Hepatocyte (in vitro differentiated cells): ENCODE measurements at regions not wholly inside any gene's neighbourhood (a gene's known extent, or its start where the extent isn't known, plus 50 kb on each side); places are given as distances from the start of the nearest gene placed in this dataset.

Source experiments
- DNase-seq: peaks from one replicate; pipeline ENCODE4 v3.0.0-alpha.2; 2016; ENCODE audit warnings: low spot score
- H2AFZ ChIP-seq: fragments of 200-600 bp; sonication (generic); 2 replicates; pipeline ENCODE4 v1.6.0; 2016; ENCODE audit warnings: antibody characterized with exemption, mild to moderate bottlenecking
- H3K27ac ChIP-seq: fragments of 200-600 bp; sonication (generic); 2 replicates; pipeline ENCODE4 v1.5.1; 2016; ENCODE audit warnings: mild to moderate bottlenecking
- H3K27me3 ChIP-seq: fragments of 200-600 bp; sonication (generic); 2 replicates; pipeline ENCODE4 v1.6.1; 2016
- H3K36me3 ChIP-seq: fragments of 200-600 bp; sonication (generic); replicated peaks from 2 replicates; pipeline ENCODE4 v1.5.1; 2016; ENCODE audit warnings: low read depth; ENCODE audit not compliant: insufficient read depth
- H3K4me1 ChIP-seq: fragments of 200-600 bp; sonication (generic); 2 replicates; pipeline ENCODE4 v1.5.1; 2016; ENCODE audit warnings: mild to moderate bottlenecking, moderate library complexity; ENCODE audit not compliant: insufficient read depth
- H3K4me2 ChIP-seq: fragments of 200-600 bp; sonication (generic); 2 replicates; pipeline ENCODE4 v1.6.0; 2016
- H3K4me3 ChIP-seq: fragments of 200-600 bp; sonication (generic); 2 replicates; pipeline ENCODE4 v1.5.1; 2016; ENCODE audit warnings: mild to moderate bottlenecking
- H3K79me2 ChIP-seq: fragments of 200-600 bp; sonication (generic); 2 replicates; pipeline ENCODE4 v1.6.0; 2017; ENCODE audit warnings: mild to moderate bottlenecking
- H3K9me2 ChIP-seq: fragments of 200-600 bp; sonication (generic); replicated peaks from 2 replicates; pipeline ENCODE4 v1.6.0; 2017; ENCODE audit warnings: mild to moderate bottlenecking; ENCODE audit not compliant: insufficient read depth
- H3K9me3 ChIP-seq: fragments of 200-600 bp; sonication (generic); 2 replicates; pipeline ENCODE4 v1.5.1; 2016; ENCODE audit warnings: low read depth, mild to moderate bottlenecking
- H4K20me1 ChIP-seq: fragments of 200-600 bp; sonication (generic); 2 replicates; pipeline ENCODE4 v1.6.0; 2016; ENCODE audit warnings: mild to moderate bottlenecking; ENCODE audit not compliant: insufficient read depth, poor library complexity, severe bottlenecking
- CTCF ChIP-seq: fragments of 200-600 bp; sonication (generic); IDR thresholded peaks from 2 replicates; pipeline ENCODE4 v1.5.1; 2016; ENCODE audit warnings: antibody characterized with exemption, mild to moderate bottlenecking; ENCODE audit not compliant: poor library complexity
- EZH2 ChIP-seq: fragments of 200-600 bp; sonication (generic); IDR thresholded peaks from 2 replicates; pipeline ENCODE4 v1.6.1; 2016; ENCODE audit warnings: antibody characterized with exemption, mild to moderate bottlenecking, borderline replicate concordance
- EZH2phosphoT487 ChIP-seq: fragments of 200-600 bp; sonication (generic); IDR thresholded peaks from one replicate; pipeline ENCODE4 v1.6.1; 2018; ENCODE audit warnings: antibody characterized with exemption, mild to moderate bottlenecking, low read depth, moderate library complexity; ENCODE audit not compliant: unreplicated experiment, severe bottlenecking
- WGBS: methylation state at CpG from one replicate; pipeline ENCODE4 v1.1.6; 2016; ENCODE audit warnings: low lambda C conversion rate; ENCODE audit errors: missing lambda C conversion rate; 5-methylcytosine and 5-hydroxymethylcytosine counted together

GRCh38 chr14:101475456-101476257 is 85.6 kb upstream of the DIO3 start:
- TF ChIP-seq EZH2phosphoT487 (no peak), CTCF (no peak), EZH2 (no peak)
- peak; percentile 64 for DNase-seq
- Histone ChIP-seq H3K9me2 (no peaks in the 10 kb centered on the region), H3K36me3 (no peaks in the 10 kb centered on the region), H3K79me2 (no peaks in the 10 kb centered on the region), H3K4me1 (peaks cover 38% of the 10 kb centered on the region), H3K9me3 (no peaks in the 10 kb centered on the region), H3K27ac (peak overlapping the region; percentile 84), H3K4me3 (no peak overlapping the region), H2AFZ (no peak overlapping the region), H4K20me1 (no peaks in the 10 kb centered on the region), H3K27me3 (no peaks in the 10 kb centered on the region), H3K4me2 (peak overlapping the region; percentile 64)
- 76% methylated on average over 26 of the region's 26 CpGs for WGBS

- Histone ChIP-seq H3K9me2 (no peaks in the 10 kb centered on the region), H3K4me3 (no peak overlapping the region), H3K4me2 (peak overlapping the region; percentile 64), H2AFZ (no peak overlapping the region), H3K27ac (peak overlapping the region; percentile 84), H3K9me3 (no peaks in the 10 kb centered on the region), H4K20me1 (no peaks in the 10 kb centered on the region), H3K27me3 (no peaks in the 10 kb centered on the region), H3K79me2 (no peaks in the 10 kb centered on the region), H3K4me1 (peaks cover 46% of the 10 kb centered on the region), H3K36me3 (no peaks in the 10 kb centered on the region)
- no peak for DNase-seq
- WGBS, result 82% methylated on average over 9 of the region's 9 CpGs
- TF ChIP-seq EZH2phosphoT487 (no peak), CTCF (no peak), EZH2 (no peak)
Measured at GRCh38 chr14:101476258-101476915, 84.9 kb upstream of the DIO3 start.

GRCh38 chr14:101476916-101477553 is 84.3 kb upstream of the DIO3 start:
- H4K20me1 ChIP-seq, result no peaks in the 10 kb centered on the region
- no peaks in the 10 kb centered on the region for H3K27me3 ChIP-seq
- no peak overlapping the region for H3K4me3 ChIP-seq
- TF ChIP-seq EZH2phosphoT487, result no peak
- no peak for TF ChIP-seq CTCF
- H3K36me3 ChIP-seq, result no peaks in the 10 kb centered on the region
- H3K4me1 ChIP-seq, result peaks cover 46% of the 10 kb centered on the region
- DNase-seq, result peak; percentile 83
- H3K4me2 ChIP-seq, result peak overlapping the region; percentile 64
- H3K27ac ChIP-seq, result peak overlapping the region; percentile 84
- no peaks in the 10 kb centered on the region for H3K9me3 ChIP-seq
- no peaks in the 10 kb centered on the region for H3K79me2 ChIP-seq
- WGBS, result 37% methylated on average over 14 of the region's 14 CpGs
- no peak overlapping the region for H2AFZ ChIP-seq
- no peaks in the 10 kb centered on the region for H3K9me2 ChIP-seq
